HEK293T (cell line): ENCODE measurements at regions not wholly inside any gene's neighbourhood (a gene's known extent, or its start where the extent isn't known, plus 50 kb on each side); places are given as distances from the start of the nearest gene placed in this dataset.

ENCODE experiments used
- CTCF ChIA-PET: fragments of 350-600 bp; formaldehyde crosslinking; extraction: SDS; loops from one replicate; lab custom pipeline; 2021; ENCODE audit warnings: antibody characterized with exemption, inconsistent platforms; lab: Yijun Ruan, JAX
- POLR2A ChIA-PET: fragments of 350-600 bp; formaldehyde crosslinking; extraction: SDS; loops from one replicate; lab custom pipeline; 2020; ENCODE audit warnings: antibody characterized with exemption, inconsistent platforms; lab: Yijun Ruan, JAX
- DNase-seq: peaks from one replicate; pipeline ENCODE4 v3.0.0; 2012; ENCODE audit warnings: mixed read lengths; ENCODE audit errors: extremely low spot score
- SP1 ChIP-seq: fragments of 450-650 bp; IDR thresholded peaks from 2 replicates; pipeline ENCODE4 v1.6.1; 2017

GRCh38 chr3:87041191-87041590, 50.2 kb upstream of the VGLL3 start:
- CTCF ChIA-PET = no interaction called here
- TF ChIP-seq SP1 = no peak
- POLR2A ChIA-PET = no interaction called here
- no peak for DNase-seq
